ENCODE measurements at regions not wholly inside any gene's neighbourhood (a gene's known extent, or its start where the extent isn't known, plus 50 kb on each side); places are given as distances from the start of the nearest gene placed in this dataset.

DNA sequence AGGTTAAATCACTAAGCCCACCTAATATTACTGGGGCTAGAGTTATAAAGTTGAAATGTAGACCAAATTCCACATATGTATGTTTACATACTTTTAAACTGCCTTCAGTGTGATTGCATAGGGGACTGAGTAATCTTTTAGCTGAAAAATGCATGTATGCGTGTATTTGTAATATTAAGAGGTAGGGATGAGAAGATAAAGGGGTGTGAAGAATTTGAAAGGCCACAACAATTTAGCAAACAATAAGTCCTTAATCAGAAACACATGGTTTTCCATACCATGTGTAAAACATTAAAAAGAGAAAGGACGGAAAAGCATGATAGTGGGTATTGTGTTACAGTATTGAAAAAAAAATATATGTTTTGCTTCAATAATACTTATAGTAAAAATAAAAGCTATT, 919.9 kb upstream of the FLRT2 start:
- Histone ChIP-seq H3K27ac (no peak overlapping the region), H3K36me3 (ENCODE audit: control insufficient read depth, insufficient read depth, low read length) (no peaks in the 10 kb centered on the region), H3K79me2 (no peaks in the 10 kb centered on the region), H3K9ac (no peak overlapping the region), H2AFZ (no peak overlapping the region), H3K9me3 (ENCODE audit: control insufficient read depth, low read length) (no peaks in the 10 kb centered on the region), H3K4me1 (no peaks in the 10 kb centered on the region), H3K4me3 (ENCODE audit: low read depth, low read length) (no peak overlapping the region), H3K4me2 (ENCODE audit: low read length) (no peak overlapping the region), H3K27me3 (ENCODE audit: control insufficient read depth, insufficient read depth, low read length) (no peaks in the 10 kb centered on the region)
- TF ChIP-seq, protein P1, sequence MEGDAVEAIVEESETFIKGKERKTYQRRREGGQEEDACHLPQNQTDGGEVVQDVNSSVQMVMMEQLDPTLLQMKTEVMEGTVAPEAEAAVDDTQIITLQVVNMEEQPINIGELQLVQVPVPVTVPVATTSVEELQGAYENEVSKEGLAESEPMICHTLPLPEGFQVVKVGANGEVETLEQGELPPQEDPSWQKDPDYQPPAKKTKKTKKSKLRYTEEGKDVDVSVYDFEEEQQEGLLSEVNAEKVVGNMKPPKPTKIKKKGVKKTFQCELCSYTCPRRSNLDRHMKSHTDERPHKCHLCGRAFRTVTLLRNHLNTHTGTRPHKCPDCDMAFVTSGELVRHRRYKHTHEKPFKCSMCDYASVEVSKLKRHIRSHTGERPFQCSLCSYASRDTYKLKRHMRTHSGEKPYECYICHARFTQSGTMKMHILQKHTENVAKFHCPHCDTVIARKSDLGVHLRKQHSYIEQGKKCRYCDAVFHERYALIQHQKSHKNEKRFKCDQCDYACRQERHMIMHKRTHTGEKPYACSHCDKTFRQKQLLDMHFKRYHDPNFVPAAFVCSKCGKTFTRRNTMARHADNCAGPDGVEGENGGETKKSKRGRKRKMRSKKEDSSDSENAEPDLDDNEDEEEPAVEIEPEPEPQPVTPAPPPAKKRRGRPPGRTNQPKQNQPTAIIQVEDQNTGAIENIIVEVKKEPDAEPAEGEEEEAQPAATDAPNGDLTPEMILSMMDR (IDR thresholded peaks at IDR 0.05) = no peak

DNA sequence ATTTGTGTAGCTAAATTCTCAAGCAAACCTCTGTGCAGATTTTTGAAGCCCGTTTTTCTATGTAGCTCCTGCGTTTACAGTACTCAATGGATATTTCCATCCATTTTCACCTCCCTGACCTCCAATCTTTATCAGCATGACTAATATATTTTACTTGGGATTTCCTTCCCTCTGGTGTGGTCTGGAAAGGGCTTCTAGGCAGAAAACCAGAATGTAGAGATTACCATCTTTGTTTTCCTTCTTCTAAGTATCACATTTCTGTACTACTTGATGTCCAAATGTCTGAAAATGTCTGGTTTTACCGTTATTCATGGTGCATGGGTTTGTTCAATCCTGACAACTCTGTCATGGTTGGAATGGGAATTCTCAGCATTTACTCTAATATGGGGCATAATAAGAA, 907.6 kb upstream of the FLRT2 start:
- Histone ChIP-seq H3K27ac (no peak overlapping the region), H3K9me3 (ENCODE audit: control insufficient read depth, low read length) (no peaks in the 10 kb centered on the region), H3K9ac (no peak overlapping the region), H3K4me3 (ENCODE audit: low read depth, low read length) (no peak overlapping the region), H3K36me3 (ENCODE audit: control insufficient read depth, insufficient read depth, low read length) (no peaks in the 10 kb centered on the region), H2AFZ (no peak overlapping the region), H3K79me2 (no peaks in the 10 kb centered on the region), H3K27me3 (ENCODE audit: control insufficient read depth, insufficient read depth, low read length) (no peaks in the 10 kb centered on the region), H3K4me2 (ENCODE audit: low read length) (no peak overlapping the region), H3K4me1 (no peaks in the 10 kb centered on the region)
- TF ChIP-seq, protein P1 (IDR thresholded peaks at IDR 0.05) = no peak

- H3K27me3 ChIP-seq (ENCODE audit: control insufficient read depth, insufficient read depth, low read length) = no peaks in the 10 kb centered on the region
- TF ChIP-seq, protein P1 (IDR thresholded peaks at IDR 0.05) = no peak
Observed at GRCh38 chr14:84643446-84643845, 886.5 kb upstream of the FLRT2 start.

DNA sequence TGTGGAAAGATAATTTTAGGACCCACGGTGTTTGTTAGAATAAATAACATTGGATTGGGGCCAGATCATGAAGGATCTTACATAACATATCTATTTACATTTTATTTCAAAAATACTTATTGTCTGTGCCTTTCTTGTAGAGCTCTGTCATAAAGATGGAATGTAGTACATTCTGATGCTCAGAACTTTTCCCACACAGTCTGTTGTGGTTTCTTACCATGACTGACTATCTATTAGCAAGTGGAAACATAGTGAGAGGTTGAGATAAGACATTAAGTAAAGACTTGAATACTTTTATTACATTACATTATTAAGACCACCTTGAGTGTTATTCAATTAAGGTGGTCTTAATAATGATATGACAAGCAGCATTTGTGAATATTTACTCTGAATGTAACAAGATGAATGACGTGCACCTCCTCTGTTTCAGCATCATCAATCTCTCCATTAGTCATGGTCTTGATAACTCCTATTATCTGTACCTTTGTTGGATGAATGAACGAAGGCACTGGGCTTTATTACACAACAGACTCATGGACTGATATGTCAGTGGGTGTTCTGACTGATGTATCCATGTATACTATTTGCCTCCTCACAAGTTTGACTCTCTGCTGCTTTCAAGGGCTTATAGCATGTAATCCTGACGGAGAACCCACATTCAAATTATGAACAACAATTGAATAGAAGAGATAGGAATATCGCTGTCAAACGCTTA, 883.0 kb upstream of the FLRT2 start:
- H3K27me3 ChIP-seq (ENCODE audit: control insufficient read depth, insufficient read depth, low read length) = no peaks in the 10 kb centered on the region
- H3K9me3 ChIP-seq (ENCODE audit: control insufficient read depth, low read length) = no peaks in the 10 kb centered on the region
- no peaks in the 10 kb centered on the region for H3K4me1 ChIP-seq
- TF ChIP-seq, protein P1 (IDR thresholded peaks at IDR 0.05) = no peak
- H3K4me3 ChIP-seq (ENCODE audit: low read depth, low read length) = no peak overlapping the region
- H3K79me2 ChIP-seq = no peaks in the 10 kb centered on the region
- no peak overlapping the region for H3K9ac ChIP-seq
- no peaks in the 10 kb centered on the region for H3K36me3 ChIP-seq (ENCODE audit: control insufficient read depth, insufficient read depth, low read length)
- no peak overlapping the region for H2AFZ ChIP-seq
- H3K27ac ChIP-seq = no peak overlapping the region
- H3K4me2 ChIP-seq (ENCODE audit: low read length) = no peak overlapping the region

More at GRCh38 chr14:84643446-84643845, 886.5 kb upstream of the FLRT2 start:
- Histone ChIP-seq H2AFZ (no peak overlapping the region), H3K4me3 (ENCODE audit: low read depth, low read length) (no peak overlapping the region), H3K4me2 (ENCODE audit: low read length) (no peak overlapping the region), H3K9me3 (ENCODE audit: control insufficient read depth, low read length) (no peaks in the 10 kb centered on the region), H3K27ac (no peak overlapping the region), H3K36me3 (ENCODE audit: control insufficient read depth, insufficient read depth, low read length) (no peaks in the 10 kb centered on the region), H3K79me2 (no peaks in the 10 kb centered on the region), H3K4me1 (no peaks in the 10 kb centered on the region), H3K9ac (no peak overlapping the region)

DNA sequence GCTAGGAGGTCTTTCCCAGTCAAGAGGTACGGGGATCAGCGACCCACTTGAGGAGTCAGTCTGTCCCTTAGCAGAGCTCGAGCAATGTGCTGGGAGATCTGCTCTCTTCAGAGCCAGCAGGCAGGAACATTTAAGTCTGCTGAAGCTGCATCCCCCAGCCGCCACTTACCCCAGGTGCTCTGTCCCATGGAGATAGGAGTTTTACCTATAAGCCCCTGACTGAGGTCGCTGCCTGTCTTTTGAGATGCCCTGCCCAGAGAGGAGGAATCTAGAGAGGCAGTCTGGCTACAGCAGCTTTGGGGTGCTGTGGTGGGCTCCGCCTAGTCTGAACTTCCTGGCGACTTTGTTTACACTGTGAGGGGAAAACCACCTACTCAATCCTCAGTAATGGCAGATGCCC, 874.9 kb upstream of the FLRT2 start:
- Histone ChIP-seq H3K4me1 (no peaks in the 10 kb centered on the region), H3K36me3 (ENCODE audit: control insufficient read depth, insufficient read depth, low read length) (no peaks in the 10 kb centered on the region), H3K27me3 (ENCODE audit: control insufficient read depth, insufficient read depth, low read length) (no peaks in the 10 kb centered on the region), H3K4me3 (ENCODE audit: low read depth, low read length) (no peak overlapping the region), H3K27ac (no peak overlapping the region), H3K79me2 (no peaks in the 10 kb centered on the region), H2AFZ (no peak overlapping the region), H3K9me3 (ENCODE audit: control insufficient read depth, low read length) (no peaks in the 10 kb centered on the region), H3K9ac (no peak overlapping the region), H3K4me2 (ENCODE audit: low read length) (no peak overlapping the region)
- TF ChIP-seq, protein P1 (IDR thresholded peaks at IDR 0.05) = no peak
